HFFc6 (cell line): ENCODE measurements at regions not wholly inside any gene's neighbourhood (a gene's known extent, or its start where the extent isn't known, plus 50 kb on each side); places are given as distances from the start of the nearest gene placed in this dataset.

Experiments
- DNase-seq: peaks from one replicate; pipeline ENCODE4 v3.0.0-alpha.2; 2018
- H3K27ac Mint-ChIP-seq: 2 replicates; pipeline ENCODE4 v1.8.0; 2020; ENCODE audit warnings: mild to moderate bottlenecking, mixed read lengths
- H3K27me3 Mint-ChIP-seq: 2 replicates; pipeline ENCODE4 v1.8.0; 2021; ENCODE audit warnings: mild to moderate bottlenecking, moderate library complexity, mixed read lengths; ENCODE audit not compliant: insufficient read depth
- H3K36me3 Mint-ChIP-seq: 2 replicates; pipeline ENCODE4 v1.8.0; 2021; ENCODE audit warnings: low read depth, mixed read lengths
- H3K4me1 Mint-ChIP-seq: 2 replicates; pipeline ENCODE4 v1.8.0; 2020; ENCODE audit warnings: low read depth, mixed read lengths
- H3K4me3 Mint-ChIP-seq: 2 replicates; pipeline ENCODE4 v1.8.0; 2020; ENCODE audit warnings: mild to moderate bottlenecking, moderate library complexity, mixed read lengths
- H3K9me3 Mint-ChIP-seq: 2 replicates; pipeline ENCODE4 v1.8.0; 2020; ENCODE audit warnings: mild to moderate bottlenecking, mixed read lengths
- CTCF ChIP-seq: fragments of 200-600 bp; sonication (generic); IDR thresholded peaks from 2 replicates; pipeline ENCODE4 v1.5.0; 2021; ENCODE audit warnings: antibody characterized with exemption, mild to moderate bottlenecking

- Mint-ChIP-seq H3K27ac (no peak overlapping the region), H3K36me3 (peaks cover 17% of the 10 kb centered on the region), H3K9me3 (peaks cover 12% of the 10 kb centered on the region), H3K4me1 (peaks cover 8% of the 10 kb centered on the region), H3K27me3 (peaks cover 4% of the 10 kb centered on the region; the same call in 1 of the 2 replicates), H3K4me3 (no peak overlapping the region)
- DNase-seq: no peak
- TF ChIP-seq CTCF: no peak
These were observed 489.3 kb upstream of the RUNX1 start for GRCh38 chr21:35538386-35538785.

GRCh38 chr21:35537604-35538003 lies 488.5 kb upstream of the RUNX1 start:
- H3K4me3 Mint-ChIP-seq: no peak overlapping the region
- H3K27me3 Mint-ChIP-seq: peaks cover 4% of the 10 kb centered on the region; the same call in 1 of the 2 replicates
- TF ChIP-seq CTCF: no peak
- H3K27ac Mint-ChIP-seq: no peak overlapping the region
- peaks cover 17% of the 10 kb centered on the region for H3K36me3 Mint-ChIP-seq
- H3K4me1 Mint-ChIP-seq: peaks cover 8% of the 10 kb centered on the region
- peaks cover 12% of the 10 kb centered on the region for H3K9me3 Mint-ChIP-seq
- no peak for DNase-seq

GRCh38 chr21:35533893-35534292 lies 484.8 kb upstream of the RUNX1 start:
- no peak for DNase-seq
- no peak for TF ChIP-seq CTCF
- Mint-ChIP-seq H3K4me3 (no peak overlapping the region), H3K27me3 (peaks cover 4% of the 10 kb centered on the region; the same call in 1 of the 2 replicates), H3K36me3 (peaks cover 12% of the 10 kb centered on the region), H3K27ac (no peak overlapping the region), H3K4me1 (peaks cover 10% of the 10 kb centered on the region), H3K9me3 (peaks cover 12% of the 10 kb centered on the region)

- H3K27me3 Mint-ChIP-seq: peaks cover 2% of the 10 kb centered on the region; the same call in 1 of the 2 replicates
- no peak for TF ChIP-seq CTCF
- DNase-seq: no peak
- no peak overlapping the region for H3K4me3 Mint-ChIP-seq
- no peak overlapping the region for H3K27ac Mint-ChIP-seq
- H3K4me1 Mint-ChIP-seq: peaks cover 28% of the 10 kb centered on the region
- H3K9me3 Mint-ChIP-seq: peaks cover 5% of the 10 kb centered on the region
- peaks cover 6% of the 10 kb centered on the region for H3K36me3 Mint-ChIP-seq
These were observed 481.7 kb upstream of the RUNX1 start for GRCh38 chr21:35530766-35531165.

- no peaks in the 10 kb centered on the region for H3K9me3 Mint-ChIP-seq
- H3K4me1 Mint-ChIP-seq: peaks cover 42% of the 10 kb centered on the region
- H3K27me3 Mint-ChIP-seq: peaks cover 2% of the 10 kb centered on the region; the same call in 1 of the 2 replicates
- TF ChIP-seq CTCF: no peak
- H3K4me3 Mint-ChIP-seq: no peak overlapping the region
- no peaks in the 10 kb centered on the region for H3K36me3 Mint-ChIP-seq
- no peak for DNase-seq
- H3K27ac Mint-ChIP-seq: no peak overlapping the region
These were observed 480.2 kb upstream of the RUNX1 start for GRCh38 chr21:35529171-35529863.
